K562 (cell line): ENCODE measurements at regions not wholly inside any gene's neighbourhood (a gene's known extent, or its start where the extent isn't known, plus 50 kb on each side); places are given as distances from the start of the nearest gene placed in this dataset.

Source experiments
- ETS1 ChIP-seq: conservative IDR thresholded peaks from 2 replicates; pipeline ENCODE4 v1.6.1; 2011; ENCODE audit warnings: low read depth, mild to moderate bottlenecking, low read length; ENCODE audit not compliant: control insufficient read depth
- KLF1 ChIP-seq: fragments of 450-650 bp; IDR thresholded peaks from 2 replicates; pipeline ENCODE4 v1.6.1; 2016; ENCODE audit warnings: missing genetic modification characterization, missing compliant biosample characterization
- PHF21A ChIP-seq: fragments of 450-650 bp; IDR thresholded peaks from 2 replicates; pipeline ENCODE4 v1.6.1; 2017; ENCODE audit warnings: low read depth, borderline replicate concordance
- POLR2A ChIP-seq: fragments of 450-650 bp; conservative IDR thresholded peaks from 2 replicates; pipeline ENCODE4 v1.6.1; 2016
- TAF1 ChIP-seq: IDR thresholded peaks from 2 replicates; pipeline ENCODE4 v1.6.1; 2011; ENCODE audit warnings: mild to moderate bottlenecking, low read length, moderate library complexity; ENCODE audit not compliant: insufficient read depth, control insufficient read depth, severe bottlenecking; ENCODE audit errors: extremely low read depth
- ZNF583 ChIP-seq: fragments of 250-450 bp; sonication (Bioruptor Pico); IDR thresholded peaks from 2 replicates; pipeline ENCODE4 v1.4.0; 2020
- ZNF780A ChIP-seq: fragments of 250-450 bp; sonication (Bioruptor Pico); IDR thresholded peaks from 2 replicates; pipeline ENCODE4 v1.5.0; 2021; ENCODE audit warnings: mild to moderate bottlenecking
- TF ChIP-seq, protein P1 (sequence below): fragments of 450-650 bp; IDR thresholded peaks from 2 replicates; pipeline ENCODE4 v1.6.1; 2016
- TF ChIP-seq, protein P2 (sequence below): sonication (generic); formaldehyde crosslinking; IDR thresholded peaks from 2 replicates; pipeline ENCODE4 v1.9.0; 2022; ENCODE audit warnings: mild to moderate bottlenecking, missing genetic modification reagents

DNA sequence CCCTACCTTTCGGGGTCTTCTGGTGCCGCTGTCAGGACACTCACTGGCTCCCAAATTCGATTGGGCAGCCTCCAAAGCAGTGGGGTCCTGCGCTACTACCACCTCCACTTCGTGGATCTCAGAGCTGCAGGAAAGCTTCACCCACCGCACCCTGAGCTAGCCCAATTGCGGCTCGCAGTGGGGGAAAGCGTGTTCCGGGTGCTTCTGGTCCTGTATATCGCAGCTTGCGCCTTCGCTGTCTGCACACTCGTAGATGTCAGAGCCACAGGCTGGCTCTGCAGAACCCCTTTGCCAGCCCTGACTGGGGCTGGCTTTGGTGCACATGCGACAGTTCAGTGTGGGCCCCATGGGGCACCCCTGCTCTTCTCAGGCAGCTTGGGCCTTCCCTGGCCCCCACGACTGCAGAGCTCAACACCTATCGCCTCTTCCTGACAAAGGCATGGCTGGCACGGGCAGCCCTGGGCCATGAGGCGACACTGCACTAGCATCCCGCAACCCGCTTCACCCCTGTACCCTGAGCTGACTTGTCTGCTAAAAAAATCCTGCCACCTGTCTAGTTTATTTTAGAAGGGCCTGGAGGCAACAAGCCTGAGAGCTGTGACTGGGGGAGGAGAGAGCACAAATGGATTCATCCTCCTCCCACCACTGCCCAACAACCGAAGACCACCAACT is 78.7 kb upstream of the ABI1 start:
- TF ChIP-seq PHF21A (no peak), TAF1 (no peak), ZNF780A (CRISPR knock-in tag) (no peak), ZNF583 (CRISPR knock-in tag) (no peak), KLF1 (tag) (no peak), ETS1 (no peak), POLR2A (no peak)
- TF ChIP-seq, protein P1, sequence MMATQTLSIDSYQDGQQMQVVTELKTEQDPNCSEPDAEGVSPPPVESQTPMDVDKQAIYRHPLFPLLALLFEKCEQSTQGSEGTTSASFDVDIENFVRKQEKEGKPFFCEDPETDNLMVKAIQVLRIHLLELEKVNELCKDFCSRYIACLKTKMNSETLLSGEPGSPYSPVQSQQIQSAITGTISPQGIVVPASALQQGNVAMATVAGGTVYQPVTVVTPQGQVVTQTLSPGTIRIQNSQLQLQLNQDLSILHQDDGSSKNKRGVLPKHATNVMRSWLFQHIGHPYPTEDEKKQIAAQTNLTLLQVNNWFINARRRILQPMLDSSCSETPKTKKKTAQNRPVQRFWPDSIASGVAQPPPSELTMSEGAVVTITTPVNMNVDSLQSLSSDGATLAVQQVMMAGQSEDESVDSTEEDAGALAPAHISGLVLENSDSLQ = no peak
- TF ChIP-seq, protein P2, sequence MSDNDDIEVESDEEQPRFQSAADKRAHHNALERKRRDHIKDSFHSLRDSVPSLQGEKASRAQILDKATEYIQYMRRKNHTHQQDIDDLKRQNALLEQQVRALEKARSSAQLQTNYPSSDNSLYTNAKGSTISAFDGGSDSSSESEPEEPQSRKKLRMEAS (CRISPR knock-in tag) = no peak
